ENCODE measurements at regions not wholly inside any gene's neighbourhood (a gene's known extent, or its start where the extent isn't known, plus 50 kb on each side); places are given as distances from the start of the nearest gene placed in this dataset.

GRCh38 chr10:88168171-88169036 lies 305.0 kb downstream of the PTEN start:
- no peak for DNase-seq (ENCODE audit: low read depth)

GRCh38 chr10:88169037-88169319 lies 305.6 kb downstream of the PTEN start:
- no peak for DNase-seq (ENCODE audit: low read depth)

- no peak for DNase-seq (ENCODE audit: low read depth)
Measured at GRCh38 chr10:88170628-88171027, 307.2 kb downstream of the PTEN start.

GRCh38 chr10:88172159-88172558 lies 308.7 kb downstream of the PTEN start:
- no peak for DNase-seq (ENCODE audit: low read depth)

- DNase-seq (ENCODE audit: low read depth) = no peak
Measured at GRCh38 chr10:88174391-88174790, 311.0 kb downstream of the PTEN start.

GRCh38 chr10:88178758-88179157 lies 315.3 kb downstream of the PTEN start:
- DNase-seq (ENCODE audit: low read depth) = no peak

GRCh38 chr10:88179831-88180230 lies 316.4 kb downstream of the PTEN start:
- DNase-seq (ENCODE audit: low read depth) = no peak

GRCh38 chr10:88181902-88182600 lies 318.6 kb downstream of the PTEN start:
- no peak for DNase-seq (ENCODE audit: low read depth)

GRCh38 chr10:88182601-88182930 lies 319.1 kb downstream of the PTEN start:
- DNase-seq (ENCODE audit: low read depth) = no peak

- no peak for DNase-seq (ENCODE audit: low read depth)
Measured at GRCh38 chr10:88184543-88185297, 321.3 kb downstream of the PTEN start.

GRCh38 chr10:88185830-88186229 lies 322.4 kb downstream of the PTEN start:
- DNase-seq (ENCODE audit: low read depth) = no peak

- peak; percentile 67 for DNase-seq (ENCODE audit: low read depth)
Measured at GRCh38 chr10:88186335-88186734, 322.9 kb downstream of the PTEN start.

- DNase-seq (ENCODE audit: low read depth) = no peak
Measured at GRCh38 chr10:88187472-88187871, 324.0 kb downstream of the PTEN start.

GRCh38 chr10:88190123-88190522 lies 326.7 kb downstream of the PTEN start:
- no peak for DNase-seq (ENCODE audit: low read depth)

GRCh38 chr10:88190540-88191235 lies 327.3 kb downstream of the PTEN start:
- no peak for DNase-seq (ENCODE audit: low read depth)

- DNase-seq (ENCODE audit: low read depth) = no peak
Measured at GRCh38 chr10:88193018-88193417, 329.6 kb downstream of the PTEN start.

- no peak for DNase-seq (ENCODE audit: low read depth)
Measured at GRCh38 chr10:88194041-88194887, 330.8 kb downstream of the PTEN start.

- no peak for DNase-seq (ENCODE audit: low read depth)
Measured at GRCh38 chr10:88194961-88195367, 331.5 kb downstream of the PTEN start.

- no peak for DNase-seq (ENCODE audit: low read depth)
Measured at GRCh38 chr10:88195841-88196240, 332.4 kb downstream of the PTEN start.

- DNase-seq (ENCODE audit: low read depth) = no peak
Measured at GRCh38 chr10:88196291-88196690, 332.9 kb downstream of the PTEN start.

GRCh38 chr10:88198023-88198422 lies 334.6 kb downstream of the PTEN start:
- no peak for DNase-seq (ENCODE audit: low read depth)

Data from fibroblast of the conjunctiva (primary cell).